ENCODE measurements at regions not wholly inside any gene's neighbourhood (a gene's known extent, or its start where the extent isn't known, plus 50 kb on each side); places are given as distances from the start of the nearest gene placed in this dataset.
"Not testable (repeated sequence)": the region's sequence is repeated elsewhere in the genome, so short reads cannot be mapped to it uniquely, and the experiment has no call there.

GRCh38 chr2:175436076-175436475 is 254.6 kb upstream of the ATP5MC3 start:
- no peak for DNase-seq (ENCODE audit: extremely low read depth, low read depth)

GRCh38 chr2:175435012-175435411 is 253.5 kb upstream of the ATP5MC3 start:
- DNase-seq (ENCODE audit: extremely low read depth, low read depth), result no peak

GRCh38 chr2:175432793-175433192 is 251.3 kb upstream of the ATP5MC3 start:
- no peak for DNase-seq (ENCODE audit: extremely low read depth, low read depth)

DNA sequence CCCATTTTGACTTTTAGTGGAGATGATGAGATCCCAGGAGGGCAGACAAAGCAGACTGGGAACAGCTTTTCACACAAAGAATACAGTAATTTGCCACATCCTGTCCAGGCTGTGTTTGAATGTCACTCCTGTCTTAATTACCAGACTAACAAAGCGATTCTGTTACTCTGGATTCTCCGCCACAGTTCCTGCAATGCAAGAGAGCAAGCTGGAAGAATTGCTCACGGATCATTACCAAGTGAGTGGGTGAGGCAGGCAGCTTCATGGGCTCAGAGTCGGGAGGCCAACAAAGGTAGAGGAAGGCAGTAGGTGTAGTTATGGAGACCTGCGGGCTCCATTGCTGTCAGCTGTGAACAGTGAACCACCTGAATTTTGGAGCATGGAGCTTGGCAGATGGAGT is 250.5 kb upstream of the ATP5MC3 start:
- DNase-seq (ENCODE audit: extremely low read depth, low read depth), result no peak

GRCh38 chr2:175431101-175431946 is 249.8 kb upstream of the ATP5MC3 start:
- DNase-seq (ENCODE audit: extremely low read depth, low read depth), result no peak

DNA sequence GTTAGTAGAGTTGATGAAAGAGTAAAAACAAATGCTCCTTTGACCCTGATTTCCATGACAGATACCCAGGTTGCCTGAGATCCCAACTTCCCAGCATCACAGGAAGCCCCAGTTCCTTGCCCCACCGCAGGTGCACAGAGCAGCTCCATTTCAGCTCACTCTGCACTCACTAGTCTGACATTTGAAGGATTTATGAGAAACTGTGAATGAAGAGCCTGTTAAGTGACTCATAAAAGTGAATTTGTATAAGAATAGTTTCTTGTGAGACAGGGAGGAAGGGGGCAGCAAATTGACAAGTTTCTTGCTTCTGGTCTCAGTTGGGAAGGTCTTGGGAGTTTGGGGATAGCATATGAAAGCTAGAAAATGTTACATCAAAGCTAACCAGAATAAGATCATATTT is 248.7 kb upstream of the ATP5MC3 start:
- DNase-seq (ENCODE audit: extremely low read depth, low read depth), result no peak

- no peak for DNase-seq (ENCODE audit: extremely low read depth, low read depth)
Measured at GRCh38 chr2:175418224-175418835, 236.8 kb upstream of the ATP5MC3 start.

DNA sequence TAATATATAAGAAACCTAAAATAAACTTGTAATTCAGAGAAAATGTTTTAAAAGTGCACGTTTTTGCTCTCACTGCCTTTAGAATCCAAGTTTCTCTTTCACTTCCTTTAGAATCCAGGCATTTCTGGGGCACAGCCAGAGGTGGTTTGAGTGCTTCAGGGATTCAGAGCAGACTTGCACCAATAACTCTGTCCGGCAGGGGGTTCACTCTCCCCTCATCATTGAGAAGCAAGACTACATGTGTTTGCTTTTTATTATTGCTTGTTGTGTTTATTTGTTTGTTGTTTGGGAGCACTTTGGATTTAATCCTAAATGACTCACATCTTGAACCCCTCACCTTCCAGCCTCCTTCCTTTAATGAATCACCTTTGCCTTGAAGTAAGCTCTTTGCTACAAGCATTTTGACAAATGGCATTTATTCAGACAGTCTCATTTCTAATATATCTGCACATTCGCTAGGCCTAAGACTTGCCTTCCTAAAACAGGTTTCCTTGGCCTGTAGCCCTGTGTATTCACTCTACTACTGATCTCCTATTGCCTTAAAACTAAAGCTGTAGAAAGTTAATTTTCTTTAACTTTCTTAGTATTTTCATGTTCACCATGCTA is 233.5 kb upstream of the ATP5MC3 start:
- DNase-seq (ENCODE audit: extremely low read depth, low read depth), result peak; percentile 60

DNA sequence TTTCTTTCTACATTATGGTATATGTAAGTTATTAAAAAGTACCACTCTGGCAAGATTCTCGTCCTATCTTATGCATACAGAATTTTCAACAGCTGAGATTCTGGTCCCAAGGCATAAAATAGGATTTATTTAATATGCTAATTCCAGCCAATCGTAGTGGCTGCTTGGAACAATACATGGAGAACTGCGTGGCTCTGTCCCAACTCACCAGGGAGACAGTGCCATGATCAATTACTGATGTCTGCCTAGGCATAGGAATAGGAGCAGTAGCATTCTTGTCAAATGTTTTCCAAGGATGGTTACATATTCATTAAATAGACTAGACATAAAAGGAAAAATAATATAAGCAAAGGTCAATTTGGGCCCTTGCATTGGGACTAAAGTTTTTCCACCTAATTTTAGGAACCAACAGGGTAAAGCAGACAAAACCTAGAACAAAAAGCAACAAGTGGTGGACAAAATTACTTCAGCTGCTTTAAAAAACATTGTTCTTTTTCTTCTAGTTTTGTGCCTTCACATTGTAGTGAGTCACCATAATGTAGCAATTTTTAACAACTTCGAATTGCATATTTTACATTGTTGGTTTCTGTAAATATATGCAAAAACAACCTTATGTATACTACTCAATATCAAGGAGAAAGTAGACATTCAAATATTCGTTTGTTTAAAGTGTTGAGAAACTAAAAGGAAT is 232.8 kb upstream of the ATP5MC3 start:
- DNase-seq (ENCODE audit: extremely low read depth, low read depth), result no peak

- DNase-seq (ENCODE audit: extremely low read depth, low read depth), result not testable (repeated sequence)
Measured at GRCh38 chr2:175410941-175411340, 229.4 kb upstream of the ATP5MC3 start.

DNA sequence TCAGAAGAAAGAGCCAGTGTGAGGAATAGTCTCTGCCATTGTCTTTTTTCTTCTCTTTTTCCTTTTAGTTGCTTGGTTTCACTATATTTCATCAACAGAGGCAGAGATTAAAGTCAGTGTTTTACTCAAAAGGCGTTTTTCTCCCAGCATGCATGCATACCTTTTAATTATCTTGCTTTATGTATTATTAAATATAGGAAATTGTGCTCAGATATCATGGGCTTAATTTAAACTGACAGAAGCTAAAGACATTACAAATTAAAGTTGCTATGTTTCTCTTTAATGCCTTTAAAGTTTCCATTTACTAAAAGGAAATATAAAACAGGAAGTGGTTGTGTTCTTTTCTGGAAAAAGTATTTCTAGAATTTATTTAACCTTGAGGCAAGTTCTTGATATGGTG is 223.3 kb upstream of the ATP5MC3 start:
- no peak for DNase-seq (ENCODE audit: extremely low read depth, low read depth)

DNA sequence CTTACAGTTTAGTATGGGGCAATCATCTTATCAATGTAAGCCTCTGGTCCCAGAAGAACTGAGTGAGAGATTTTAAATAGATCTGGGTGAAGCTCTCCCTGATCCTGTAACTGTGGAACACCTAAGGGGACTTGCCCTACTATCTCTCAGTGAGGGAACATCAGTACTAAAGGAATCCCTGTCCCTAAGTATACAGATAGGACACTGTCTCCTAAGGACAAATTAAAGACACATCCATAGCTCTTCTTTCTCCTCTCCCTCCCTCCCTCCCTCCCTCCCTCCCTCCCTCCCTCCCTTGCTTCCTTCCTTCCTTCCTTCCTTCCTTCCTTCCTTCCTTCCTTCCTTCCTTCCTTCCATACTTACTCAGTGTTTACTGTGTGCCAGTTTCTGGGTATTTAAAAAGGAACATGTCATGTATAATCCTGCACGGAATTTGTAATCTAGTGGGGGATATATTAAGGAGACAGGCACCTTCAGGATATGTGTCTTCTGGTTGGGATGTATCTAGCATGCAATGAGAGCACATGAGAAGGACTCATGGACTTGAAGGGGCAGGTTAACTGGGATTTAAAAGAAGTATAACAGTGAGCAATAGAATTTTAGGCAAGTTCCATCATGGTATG is 222.2 kb upstream of the ATP5MC3 start:
- no peak for DNase-seq (ENCODE audit: extremely low read depth, low read depth)

DNA sequence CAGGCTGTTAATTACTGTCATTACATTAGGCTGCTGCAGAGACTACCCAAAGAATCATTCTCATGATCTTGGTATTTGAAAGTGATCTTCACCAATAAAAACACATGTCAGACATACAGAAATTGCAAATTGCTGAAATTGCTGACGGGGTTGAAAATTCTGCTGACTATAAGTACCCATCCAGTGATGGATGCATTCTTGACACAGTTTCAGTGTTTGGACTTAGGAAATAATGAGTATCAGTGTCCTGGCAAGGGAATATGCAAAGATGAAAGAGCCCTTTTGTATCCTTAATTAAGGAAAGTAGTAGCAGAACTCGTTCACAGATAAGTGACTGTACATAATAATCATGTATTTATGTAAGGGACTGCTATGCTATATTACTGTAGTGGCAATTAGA is 221.1 kb upstream of the ATP5MC3 start:
- DNase-seq (ENCODE audit: extremely low read depth, low read depth), result no peak

DNA sequence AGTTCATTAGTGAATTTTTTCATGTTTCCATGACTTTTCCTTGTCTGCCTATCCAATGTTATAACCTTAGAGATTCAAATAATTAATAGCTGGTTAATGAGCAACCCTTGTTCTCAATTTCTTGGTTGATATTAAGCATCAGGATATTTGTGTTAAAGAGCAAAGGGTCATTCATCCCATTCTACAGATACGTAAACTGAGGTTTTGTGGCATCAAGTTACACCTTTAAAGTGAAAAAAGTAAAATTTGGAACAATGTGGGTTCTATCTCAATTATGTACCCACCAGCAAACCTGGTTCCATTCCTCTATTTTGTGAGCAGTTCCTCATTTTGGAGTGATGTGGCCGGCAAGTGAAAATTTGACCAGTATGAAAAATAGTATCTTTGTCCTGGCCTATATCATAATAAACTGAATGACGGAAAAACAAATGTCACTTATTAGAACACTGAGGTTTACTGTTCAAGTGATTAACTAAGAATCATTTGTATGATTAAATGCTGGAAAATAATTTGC is 220.5 kb upstream of the ATP5MC3 start:
- no peak for DNase-seq (ENCODE audit: extremely low read depth, low read depth)

DNA sequence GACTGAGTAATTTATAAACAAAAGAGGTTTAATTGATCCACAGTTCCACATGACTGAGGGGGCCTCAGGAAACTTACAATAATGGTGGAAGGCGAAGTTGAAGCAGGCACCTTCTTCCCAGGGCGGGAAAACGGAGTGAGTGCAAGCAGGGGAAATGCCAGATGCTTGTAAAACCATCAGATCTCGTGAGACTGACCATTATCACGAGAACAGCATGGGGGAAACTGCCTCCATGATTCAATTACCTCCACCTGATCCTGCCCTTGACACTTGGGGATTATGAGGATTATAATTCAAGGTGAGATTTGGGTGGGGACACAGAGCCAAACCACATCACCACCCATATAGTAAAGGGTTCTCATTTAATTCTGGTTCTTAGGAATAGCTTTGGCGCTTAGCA is 219.5 kb upstream of the ATP5MC3 start:
- no peak for DNase-seq (ENCODE audit: extremely low read depth, low read depth)

GRCh38 chr2:175399326-175399725 is 217.8 kb upstream of the ATP5MC3 start:
- DNase-seq (ENCODE audit: extremely low read depth, low read depth), result no peak

- no peak for DNase-seq (ENCODE audit: extremely low read depth, low read depth)
Measured at GRCh38 chr2:175398848-175399247, 217.3 kb upstream of the ATP5MC3 start.

- DNase-seq (ENCODE audit: extremely low read depth, low read depth), result no peak
Measured at GRCh38 chr2:175396696-175397095, 215.2 kb upstream of the ATP5MC3 start.

DNA sequence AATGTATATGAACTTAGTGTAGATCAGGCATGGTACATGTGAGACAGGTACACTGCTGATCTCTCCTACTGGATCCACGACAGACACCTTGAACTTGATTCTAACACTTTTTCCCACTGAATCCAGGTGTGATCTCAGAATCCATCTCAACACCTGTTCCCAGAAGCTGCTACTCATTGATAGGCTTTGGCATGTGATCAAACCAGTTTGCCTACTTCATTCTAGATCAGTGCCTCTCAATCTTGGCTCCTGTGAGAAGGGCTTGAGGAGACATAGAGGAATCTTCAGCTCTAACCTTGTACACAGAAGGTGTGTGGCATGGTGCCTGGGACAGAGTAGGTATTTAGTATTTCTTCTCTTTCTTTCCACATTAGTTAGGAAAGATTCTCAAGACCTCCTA is 212.3 kb upstream of the ATP5MC3 start:
- no peak for DNase-seq (ENCODE audit: extremely low read depth, low read depth)

DNA sequence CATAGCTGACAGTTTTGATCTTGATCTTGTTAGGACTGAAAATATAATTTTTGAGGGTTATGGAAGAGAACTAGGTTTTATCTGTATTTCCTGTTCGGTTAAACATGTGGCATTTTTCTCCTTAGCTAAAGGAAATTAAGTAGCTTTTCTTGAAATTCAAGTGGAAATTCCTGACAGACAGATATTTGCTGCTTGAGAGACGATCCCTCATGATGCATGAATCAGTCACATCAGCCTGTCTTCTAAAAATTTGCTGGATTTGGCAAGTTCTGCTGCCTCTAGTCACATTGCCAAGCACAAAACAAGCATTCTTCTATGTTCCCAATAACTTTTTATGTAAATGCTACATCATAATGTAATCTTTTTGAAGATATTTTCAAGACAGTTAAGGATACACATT is 201.8 kb upstream of the ATP5MC3 start:
- DNase-seq (ENCODE audit: extremely low read depth, low read depth), result no peak

- DNase-seq (ENCODE audit: extremely low read depth, low read depth), result no peak
Measured at GRCh38 chr2:175373729-175374128, 192.2 kb upstream of the ATP5MC3 start.
